Ovary (tissue), 3 donors: ENCODE measurements at regions not wholly inside any gene's neighbourhood (a gene's known extent, or its start where the extent isn't known, plus 50 kb on each side); places are given as distances from the start of the nearest gene placed in this dataset.

ENCODE experiments used
- CTCF ChIP-seq, 3 donors: fragments of 450-650 bp in 2 of 3; fragments of 200-600 bp in 1 of 3; IDR thresholded peaks; one replicate each; pipeline versions ENCODE4 v1.5.1 to v1.8.0; 2016 to 2022; ENCODE audit warnings: antibody characterized with exemption in 3 of 3, mild to moderate bottlenecking in 1 of 3
- EP300 ChIP-seq: sonication (generic); formaldehyde crosslinking; IDR thresholded peaks from one replicate; pipeline ENCODE4 v1.6.1; 2017; ENCODE audit warnings: antibody characterized with exemption
- POLR2A ChIP-seq: fragments of 450-650 bp; IDR thresholded peaks from one replicate; pipeline ENCODE4 v1.6.1; 2017; ENCODE audit warnings: antibody characterized with exemption, mild to moderate bottlenecking, moderate library complexity
- donor health status: DM: no; HTN: no; CAD: no.

- TF ChIP-seq POLR2A (no peak), CTCF (IDR thresholded peaks at IDR 0.05) (no peak), EP300 (no peak)
Observed at GRCh38 chr10:57775250-57775649, 492.4 kb downstream of the IPMK start.
